ENCODE measurements at regions not wholly inside any gene's neighbourhood (a gene's known extent, or its start where the extent isn't known, plus 50 kb on each side); places are given as distances from the start of the nearest gene placed in this dataset.

DNA sequence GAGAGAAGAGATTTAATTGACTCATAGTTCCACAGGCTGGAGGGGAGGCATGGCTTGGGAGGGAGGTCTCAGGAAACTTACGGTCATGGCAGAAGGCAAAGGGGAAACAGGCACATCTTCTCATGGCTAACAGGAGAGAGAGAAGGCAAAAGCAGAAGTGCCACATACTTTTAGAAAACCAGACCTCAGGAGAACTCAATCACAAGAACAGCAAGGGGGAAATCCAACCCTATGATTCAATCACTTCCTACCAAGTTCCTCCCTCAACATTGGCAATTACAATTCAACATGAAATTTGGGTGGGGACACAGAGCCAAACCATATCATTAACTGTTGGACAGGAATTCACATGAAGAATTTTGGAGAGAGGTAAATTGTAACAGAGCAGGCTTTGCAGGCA is 485.3 kb upstream of the PITX2 start:
- TF ChIP-seq, protein P1, sequence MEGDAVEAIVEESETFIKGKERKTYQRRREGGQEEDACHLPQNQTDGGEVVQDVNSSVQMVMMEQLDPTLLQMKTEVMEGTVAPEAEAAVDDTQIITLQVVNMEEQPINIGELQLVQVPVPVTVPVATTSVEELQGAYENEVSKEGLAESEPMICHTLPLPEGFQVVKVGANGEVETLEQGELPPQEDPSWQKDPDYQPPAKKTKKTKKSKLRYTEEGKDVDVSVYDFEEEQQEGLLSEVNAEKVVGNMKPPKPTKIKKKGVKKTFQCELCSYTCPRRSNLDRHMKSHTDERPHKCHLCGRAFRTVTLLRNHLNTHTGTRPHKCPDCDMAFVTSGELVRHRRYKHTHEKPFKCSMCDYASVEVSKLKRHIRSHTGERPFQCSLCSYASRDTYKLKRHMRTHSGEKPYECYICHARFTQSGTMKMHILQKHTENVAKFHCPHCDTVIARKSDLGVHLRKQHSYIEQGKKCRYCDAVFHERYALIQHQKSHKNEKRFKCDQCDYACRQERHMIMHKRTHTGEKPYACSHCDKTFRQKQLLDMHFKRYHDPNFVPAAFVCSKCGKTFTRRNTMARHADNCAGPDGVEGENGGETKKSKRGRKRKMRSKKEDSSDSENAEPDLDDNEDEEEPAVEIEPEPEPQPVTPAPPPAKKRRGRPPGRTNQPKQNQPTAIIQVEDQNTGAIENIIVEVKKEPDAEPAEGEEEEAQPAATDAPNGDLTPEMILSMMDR (optimal IDR thresholded peaks at IDR 0.05 in 1 of 3, IDR thresholded peaks at IDR 0.05 in 1 of 3, conservative IDR thresholded peaks at IDR 0.05 in 1 of 3; ENCODE audit: extremely low read depth in 1 of 3, insufficient read depth in 2 of 3, low read length in 3 of 3), result no peak
- TF ChIP-seq EZH2 (IDR thresholded peaks at IDR 0.05; ENCODE audit: low read length), result no peak

Data from keratinocyte (primary cell).